GM12878 (cell line): ENCODE measurements at regions not wholly inside any gene's neighbourhood (a gene's known extent, or its start where the extent isn't known, plus 50 kb on each side); places are given as distances from the start of the nearest gene placed in this dataset.

ENCODE experiments used
- CHD2 ChIP-seq: IDR thresholded peaks from 2 replicates; pipeline ENCODE4 v1.6.1; 2011; ENCODE audit warnings: low read depth, low read length, improper control_type of control experiment, borderline replicate concordance
- CTCF ChIP-seq, 3 experiments: IDR thresholded peaks in 2 of 3; conservative IDR thresholded peaks in 1 of 3; 2 replicates each; pipeline ENCODE4 v1.5.1; 2011; ENCODE audit warnings: low read depth in 3 of 3, low read length in 3 of 3, mild to moderate bottlenecking in 3 of 3, control low read depth in 2 of 3, moderate library complexity in 2 of 3, inconsistent platforms in 1 of 3, mixed read lengths in 1 of 3; ENCODE audit not compliant: control insufficient read depth in 2 of 3, insufficient read depth in 1 of 3; ENCODE audit errors: extremely low read depth in 1 of 3
- E2F4 ChIP-seq: IDR thresholded peaks from 2 replicates; pipeline ENCODE4 v1.6.1; 2012; ENCODE audit warnings: low read depth, low read length, improper control_type of control experiment
- EZH2 ChIP-seq: IDR thresholded peaks from 2 replicates; pipeline ENCODE4 v1.6.1; 2012; ENCODE audit warnings: low read depth, mild to moderate bottlenecking, control low read depth, inconsistent platforms, low read length, borderline replicate concordance; ENCODE audit not compliant: control insufficient read depth
- HDGF ChIP-seq: fragments of 450-650 bp; IDR thresholded peaks from 2 replicates; pipeline ENCODE4 v1.6.1; 2016; ENCODE audit warnings: antibody characterized with exemption
- MAX ChIP-seq: IDR thresholded peaks from 2 replicates; pipeline ENCODE4 v1.6.1; 2012; ENCODE audit warnings: low read depth, low read length, improper control_type of control experiment
- PBX3 ChIP-seq: IDR thresholded peaks from 2 replicates; pipeline ENCODE4 v1.6.1; 2011; ENCODE audit warnings: mild to moderate bottlenecking, low read depth, low read length, moderate library complexity; ENCODE audit not compliant: insufficient replicate concordance
- REST ChIP-seq: IDR thresholded peaks from 2 replicates; pipeline ENCODE4 v1.6.1; 2012; ENCODE audit warnings: mild to moderate bottlenecking, low read depth, low read length
- SKIL ChIP-seq: fragments of 450-650 bp; IDR thresholded peaks from 2 replicates; pipeline ENCODE4 v1.6.1; 2017; ENCODE audit warnings: mild to moderate bottlenecking, low read depth, inconsistent platforms; ENCODE audit not compliant: poor library complexity, severe bottlenecking
- ZNF217 ChIP-seq: fragments of 450-650 bp; IDR thresholded peaks from 2 replicates; pipeline ENCODE4 v1.6.1; 2017; ENCODE audit warnings: antibody characterized with exemption, mild to moderate bottlenecking
- ZNF274 ChIP-seq: IDR thresholded peaks from one replicate; pipeline ENCODE4 v1.8.0; 2011; ENCODE audit not compliant: insufficient read length, insufficient read depth

GRCh38 chr1:189764391-189765320, 713.0 kb downstream of the BRINP3 start:
- TF ChIP-seq CHD2 (no peak), CTCF (IDR thresholded peaks at IDR 0.05 in 2 of 3, conservative IDR thresholded peaks at IDR 0.05 in 1 of 3; ENCODE audit: control insufficient read depth in 2 of 3, extremely low read depth in 1 of 3, insufficient read depth in 1 of 3, low read depth in 3 of 3, low read length in 3 of 3) (no peak), E2F4 (no peak), HDGF (no peak), PBX3 (no peak), EZH2 (no peak), SKIL (no peak), ZNF274 (no peak), MAX (no peak), REST (no peak), ZNF217 (no peak)
